ENCODE measurements at regions not wholly inside any gene's neighbourhood (a gene's known extent, or its start where the extent isn't known, plus 50 kb on each side); places are given as distances from the start of the nearest gene placed in this dataset.

DNA sequence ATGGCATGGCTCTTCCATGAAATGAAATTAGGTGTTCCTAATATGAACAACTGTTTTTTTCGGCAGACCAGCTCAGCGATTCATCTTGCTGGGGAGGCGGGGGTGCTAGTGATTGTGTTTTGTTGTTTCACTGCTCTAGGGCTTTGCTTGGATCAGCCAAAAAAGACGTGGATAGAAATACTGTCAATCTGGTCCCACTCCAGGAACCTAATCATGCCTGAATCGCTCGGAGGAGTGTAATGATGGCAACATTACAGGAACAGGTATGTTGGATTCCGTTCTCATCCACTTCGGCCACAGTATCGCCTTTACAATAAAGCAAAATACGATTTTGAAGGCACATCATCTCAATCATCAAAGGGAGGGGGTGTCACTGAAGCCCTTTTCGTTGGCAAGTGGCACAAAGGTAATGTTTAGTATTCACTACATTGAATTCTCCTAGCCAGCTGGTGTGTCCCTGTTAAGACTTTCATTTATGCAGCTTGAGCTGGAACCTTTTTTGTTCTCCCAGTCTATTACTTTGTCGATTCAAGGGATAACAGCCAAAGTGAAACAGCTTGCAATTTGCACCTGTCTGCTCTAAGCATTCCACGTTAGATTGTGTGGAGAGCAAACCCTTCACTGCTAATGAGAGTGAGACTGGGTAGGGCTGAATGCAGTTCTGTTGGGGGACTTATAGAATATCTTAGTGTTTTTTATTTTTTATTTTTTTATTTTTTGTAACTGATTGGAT lies 477.7 kb downstream of the TFAP2A start:
- in situ Hi-C loops (cut with HindIII; ENCODE audit: low pct_ligation_motif_present, low pct_unique_long_range_greater_than_20kb, low sequenced_read_pairs): no loop called here
- no peak for DNase-seq

- DNase-seq: no peak
- in situ Hi-C loops (cut with HindIII; ENCODE audit: low pct_ligation_motif_present, low pct_unique_long_range_greater_than_20kb, low sequenced_read_pairs): no loop called here
These were observed 478.3 kb downstream of the TFAP2A start for GRCh38 chr6:9936551-9936950.

GRCh38 chr6:9933677-9934076 lies 481.2 kb downstream of the TFAP2A start:
- in situ Hi-C loops (cut with HindIII; ENCODE audit: low pct_ligation_motif_present, low pct_unique_long_range_greater_than_20kb, low sequenced_read_pairs): no loop called here
- DNase-seq: no peak

- no peak for DNase-seq
- in situ Hi-C loops (cut with HindIII; ENCODE audit: low pct_ligation_motif_present, low pct_unique_long_range_greater_than_20kb, low sequenced_read_pairs): no loop called here
These were observed 487.6 kb downstream of the TFAP2A start for GRCh38 chr6:9927275-9927674.

- in situ Hi-C loops (cut with HindIII; ENCODE audit: low pct_ligation_motif_present, low pct_unique_long_range_greater_than_20kb, low sequenced_read_pairs): no loop called here
- DNase-seq: no peak
These were observed 489.9 kb downstream of the TFAP2A start for GRCh38 chr6:9924971-9925370.

DNA sequence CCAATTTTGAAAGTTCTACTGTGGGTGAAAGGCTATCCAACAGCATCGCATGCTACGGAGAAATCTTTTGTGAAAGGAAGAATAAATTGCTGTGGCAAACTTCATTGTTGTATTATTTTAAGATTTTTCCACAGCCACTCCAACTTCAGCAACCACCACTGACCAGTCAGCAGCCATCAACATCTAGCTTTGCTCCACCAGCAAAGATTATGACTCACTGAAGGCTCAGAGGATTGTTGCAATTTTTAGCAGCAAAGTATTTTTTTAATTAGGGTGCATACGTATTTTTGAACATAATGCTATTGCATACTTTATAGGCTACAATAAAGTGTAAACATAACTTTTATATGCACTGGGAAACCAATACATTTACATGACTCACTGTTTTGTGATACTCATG lies 493.5 kb downstream of the TFAP2A start:
- no peak for DNase-seq
- in situ Hi-C loops (cut with HindIII; ENCODE audit: low pct_ligation_motif_present, low pct_unique_long_range_greater_than_20kb, low sequenced_read_pairs): no loop called here

GRCh38 chr6:9914951-9915350 lies 499.9 kb downstream of the TFAP2A start:
- in situ Hi-C loops (cut with HindIII; ENCODE audit: low pct_ligation_motif_present, low pct_unique_long_range_greater_than_20kb, low sequenced_read_pairs): no loop called here
- peak; percentile 26 for DNase-seq

DNA sequence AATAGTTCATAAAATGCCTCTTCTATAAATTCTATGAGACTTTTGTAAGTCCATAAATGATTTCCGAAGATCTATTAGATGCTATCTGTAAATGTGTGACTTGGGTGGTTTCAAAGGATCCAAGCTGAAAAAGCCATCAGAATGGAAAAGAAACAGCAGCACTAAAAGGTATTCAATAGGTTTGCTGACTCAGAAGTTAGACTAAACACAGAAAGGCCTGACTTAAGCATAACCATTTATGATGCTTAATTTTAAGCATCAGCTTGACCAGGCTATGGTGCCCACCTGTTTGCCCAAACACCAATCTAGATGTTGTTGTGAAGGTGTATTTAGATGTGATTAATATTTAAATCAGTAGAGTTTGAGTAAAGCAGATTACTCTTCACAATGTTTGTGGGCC lies 513.5 kb downstream of the TFAP2A start:
- no peak for DNase-seq
- in situ Hi-C loops (cut with HindIII; ENCODE audit: low pct_ligation_motif_present, low pct_unique_long_range_greater_than_20kb, low sequenced_read_pairs): no loop called here

- DNase-seq: no peak
- in situ Hi-C loops (cut with HindIII; ENCODE audit: low pct_ligation_motif_present, low pct_unique_long_range_greater_than_20kb, low sequenced_read_pairs): no loop called here
These were observed 518.1 kb downstream of the TFAP2A start for GRCh38 chr6:9896806-9897205.

DNA sequence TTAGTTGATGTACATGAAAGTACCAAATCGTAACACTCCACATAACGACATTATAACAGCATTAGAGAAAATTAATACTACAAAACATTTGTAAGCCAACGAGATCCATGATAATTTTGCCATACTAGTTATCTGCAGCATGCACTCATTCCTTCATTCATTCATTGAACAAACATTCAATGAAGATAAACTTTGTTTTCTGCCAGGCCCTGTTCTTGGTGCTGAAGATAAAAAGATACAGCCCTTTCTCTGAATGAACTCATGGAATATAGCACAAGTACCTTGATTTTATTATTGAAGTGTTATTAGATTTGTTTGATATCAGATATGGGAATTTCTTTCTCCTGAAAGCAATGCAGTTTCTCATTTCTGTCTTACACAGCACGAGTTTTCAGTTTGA lies 524.0 kb downstream of the TFAP2A start:
- DNase-seq: no peak
- in situ Hi-C loops (cut with HindIII; ENCODE audit: low pct_ligation_motif_present, low pct_unique_long_range_greater_than_20kb, low sequenced_read_pairs): no loop called here

DNA sequence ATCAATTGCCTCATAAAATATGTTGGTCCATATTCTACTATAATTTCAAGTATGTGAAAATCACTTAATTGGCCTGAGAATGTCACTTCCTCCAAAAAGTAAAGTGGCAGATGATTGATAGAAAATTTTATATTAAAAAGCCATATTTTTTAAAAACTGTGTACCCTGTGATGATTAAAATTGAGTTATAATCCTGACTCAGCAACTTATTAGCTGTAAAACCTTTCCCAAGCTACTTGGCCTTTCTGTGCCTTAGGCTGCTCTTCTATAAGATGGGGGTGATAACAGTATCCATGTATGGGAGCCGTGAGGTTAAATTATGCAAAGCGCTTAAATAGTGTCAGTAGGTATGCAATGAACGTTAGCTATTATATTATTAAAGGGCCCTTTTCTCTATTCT lies 524.4 kb downstream of the TFAP2A start:
- in situ Hi-C loops (cut with HindIII; ENCODE audit: low pct_ligation_motif_present, low pct_unique_long_range_greater_than_20kb, low sequenced_read_pairs): no loop called here
- no peak for DNase-seq

DNA sequence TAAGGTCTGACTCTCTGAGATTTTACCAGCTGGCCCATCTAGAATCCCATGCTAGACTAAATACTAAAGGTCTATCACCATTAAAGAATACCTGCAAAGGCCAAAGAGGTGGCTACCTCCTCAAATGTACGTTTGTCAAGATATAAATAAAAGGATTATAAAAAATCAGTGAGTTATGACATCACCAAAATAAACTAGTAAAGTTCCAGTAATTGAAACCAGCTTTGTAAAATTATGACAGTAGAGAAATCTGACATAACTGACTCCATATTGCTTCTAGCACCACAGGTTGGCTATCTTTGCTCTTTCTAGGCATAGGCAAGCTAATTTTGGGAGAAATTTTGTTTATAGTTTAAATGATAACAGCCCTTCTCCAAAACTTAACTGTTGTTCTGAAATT lies 536.3 kb downstream of the TFAP2A start:
- DNase-seq: no peak
- in situ Hi-C loops (cut with HindIII; ENCODE audit: low pct_ligation_motif_present, low pct_unique_long_range_greater_than_20kb, low sequenced_read_pairs): no loop called here

DNA sequence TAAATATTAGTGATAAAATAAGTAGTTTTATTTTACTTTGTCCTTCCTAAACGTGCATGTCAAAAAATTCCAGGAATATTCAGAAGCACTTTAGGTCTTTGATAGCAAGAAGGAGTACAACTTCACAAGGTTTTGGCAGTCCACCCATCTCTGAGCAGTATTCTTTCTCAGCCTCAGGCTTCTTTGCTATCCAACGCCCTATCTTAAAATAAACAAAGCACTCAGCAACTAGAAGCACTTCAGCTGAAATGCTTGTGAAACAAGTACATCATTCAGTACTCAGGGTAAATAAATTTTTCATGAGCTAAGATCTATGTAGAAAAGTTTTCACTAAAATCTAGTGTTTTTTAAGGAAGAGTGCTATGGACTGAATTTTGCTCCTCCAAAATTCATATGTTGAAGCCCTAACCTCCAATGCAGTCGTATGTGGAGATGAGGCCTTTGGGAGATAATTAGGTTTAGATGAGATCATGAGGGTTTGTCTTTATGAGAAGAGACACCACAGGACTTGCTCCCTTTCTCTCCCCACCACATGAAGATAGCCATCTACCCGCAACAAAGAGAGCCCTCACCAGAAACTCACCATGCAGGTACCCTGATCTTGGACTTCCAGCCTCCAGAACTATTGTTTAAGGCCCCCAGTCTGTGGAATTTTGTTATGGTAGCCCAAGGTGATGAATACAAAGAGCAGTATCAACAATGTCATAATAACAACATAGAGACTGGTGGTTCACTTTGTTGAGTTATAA lies 539.1 kb downstream of the TFAP2A start:
- in situ Hi-C loops (cut with HindIII; ENCODE audit: low pct_ligation_motif_present, low pct_unique_long_range_greater_than_20kb, low sequenced_read_pairs): no loop called here
- DNase-seq: no peak

DNA sequence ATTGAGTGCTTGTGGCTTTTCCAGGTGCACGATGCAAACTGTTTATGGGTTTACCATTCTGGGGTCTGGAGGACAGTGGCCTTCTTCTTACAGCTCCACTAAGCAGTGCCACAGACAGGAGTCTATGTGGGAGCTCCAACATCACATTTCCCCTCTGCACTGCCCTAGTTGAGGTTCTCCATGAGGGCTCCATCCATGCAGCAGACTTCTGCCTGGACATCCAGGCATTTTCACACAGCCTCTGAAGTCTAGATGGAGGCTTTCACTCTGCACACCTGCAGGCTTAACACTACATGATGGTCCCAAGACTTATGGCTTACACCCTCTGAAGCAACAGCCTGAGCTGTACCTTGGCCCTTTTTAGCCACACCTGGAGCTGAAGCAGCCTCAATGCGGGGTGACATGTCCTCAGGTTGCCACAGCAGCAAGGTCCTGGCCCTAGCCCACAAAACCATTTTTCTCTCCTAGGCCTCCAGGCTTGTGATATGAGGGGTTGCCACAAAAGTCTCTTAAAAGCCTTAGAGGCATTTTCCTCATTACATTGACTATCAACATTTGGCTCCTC lies 552.2 kb downstream of the TFAP2A start:
- no peak for DNase-seq
- in situ Hi-C loops (cut with HindIII; ENCODE audit: low pct_ligation_motif_present, low pct_unique_long_range_greater_than_20kb, low sequenced_read_pairs): no loop called here

DNA sequence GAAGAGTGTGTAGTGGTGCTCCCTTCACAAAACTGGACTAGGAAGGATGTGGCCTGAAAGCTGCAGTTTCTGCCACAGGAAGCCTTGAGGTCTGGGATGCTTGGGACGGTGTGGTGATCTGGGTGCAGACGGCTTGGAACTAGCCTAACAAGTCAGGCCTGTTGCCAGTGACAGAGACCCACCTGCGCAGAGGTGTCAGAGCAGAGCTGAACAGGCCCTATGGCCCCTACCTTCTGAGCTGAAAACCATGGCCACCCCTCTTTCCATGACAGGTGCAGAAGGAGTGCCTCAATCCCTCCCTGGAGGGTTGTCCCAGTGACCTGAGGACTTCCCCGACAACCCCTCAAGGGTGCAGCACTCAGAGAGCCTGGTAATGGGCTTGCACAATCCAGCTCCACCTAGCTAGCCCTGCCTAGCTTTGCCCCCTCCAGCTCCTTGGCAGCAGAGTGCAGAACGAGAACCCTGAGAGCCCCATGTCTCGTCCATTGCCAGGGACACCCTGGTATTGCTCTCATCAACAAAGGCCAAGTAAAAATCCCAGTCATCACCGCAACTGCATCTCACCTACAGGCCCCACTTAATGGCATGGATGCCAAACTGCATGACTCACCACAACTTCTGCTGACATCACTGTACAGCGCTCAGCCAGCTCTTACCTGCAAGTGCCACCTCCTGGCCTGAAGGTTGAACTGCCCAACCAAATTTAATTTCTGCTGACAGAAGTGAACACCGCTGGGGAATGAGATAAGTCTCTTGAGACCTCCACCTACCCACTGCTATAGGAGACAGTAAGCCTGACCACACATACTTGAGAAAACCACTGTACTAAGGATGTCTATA lies 563.1 kb downstream of the TFAP2A start:
- in situ Hi-C loops (cut with HindIII; ENCODE audit: low pct_ligation_motif_present, low pct_unique_long_range_greater_than_20kb, low sequenced_read_pairs): no loop called here

DNA sequence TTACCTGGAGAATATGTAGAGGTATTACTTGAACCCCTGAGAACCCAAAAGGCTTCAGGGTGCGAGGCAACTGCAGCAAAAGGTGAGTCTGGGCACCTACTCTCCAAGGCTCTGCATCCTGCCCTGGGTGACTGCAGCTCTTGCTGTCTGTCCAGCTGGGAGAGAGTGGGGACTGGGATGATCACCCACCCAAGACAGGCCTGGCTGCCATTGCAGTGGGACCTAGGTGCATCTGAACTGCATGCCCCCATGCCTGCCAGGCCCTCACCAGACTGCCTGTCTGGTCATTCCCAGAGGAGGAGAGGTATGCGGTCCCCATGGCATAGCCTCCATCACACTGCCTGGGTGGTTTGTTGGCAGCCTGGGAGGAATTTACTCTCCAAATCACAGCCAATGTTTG lies 563.9 kb downstream of the TFAP2A start:
- DNase-seq: no peak
- in situ Hi-C loops (cut with HindIII; ENCODE audit: low pct_ligation_motif_present, low pct_unique_long_range_greater_than_20kb, low sequenced_read_pairs): no loop called here

More for the DNA sequence above, 563.1 kb downstream of the TFAP2A start:
- peak; percentile 41 for DNase-seq

- in situ Hi-C loops (cut with HindIII; ENCODE audit: low pct_ligation_motif_present, low pct_unique_long_range_greater_than_20kb, low sequenced_read_pairs): no loop called here
- DNase-seq: no peak
These were observed 566.8 kb downstream of the TFAP2A start for GRCh38 chr6:9848094-9848493.

DNA sequence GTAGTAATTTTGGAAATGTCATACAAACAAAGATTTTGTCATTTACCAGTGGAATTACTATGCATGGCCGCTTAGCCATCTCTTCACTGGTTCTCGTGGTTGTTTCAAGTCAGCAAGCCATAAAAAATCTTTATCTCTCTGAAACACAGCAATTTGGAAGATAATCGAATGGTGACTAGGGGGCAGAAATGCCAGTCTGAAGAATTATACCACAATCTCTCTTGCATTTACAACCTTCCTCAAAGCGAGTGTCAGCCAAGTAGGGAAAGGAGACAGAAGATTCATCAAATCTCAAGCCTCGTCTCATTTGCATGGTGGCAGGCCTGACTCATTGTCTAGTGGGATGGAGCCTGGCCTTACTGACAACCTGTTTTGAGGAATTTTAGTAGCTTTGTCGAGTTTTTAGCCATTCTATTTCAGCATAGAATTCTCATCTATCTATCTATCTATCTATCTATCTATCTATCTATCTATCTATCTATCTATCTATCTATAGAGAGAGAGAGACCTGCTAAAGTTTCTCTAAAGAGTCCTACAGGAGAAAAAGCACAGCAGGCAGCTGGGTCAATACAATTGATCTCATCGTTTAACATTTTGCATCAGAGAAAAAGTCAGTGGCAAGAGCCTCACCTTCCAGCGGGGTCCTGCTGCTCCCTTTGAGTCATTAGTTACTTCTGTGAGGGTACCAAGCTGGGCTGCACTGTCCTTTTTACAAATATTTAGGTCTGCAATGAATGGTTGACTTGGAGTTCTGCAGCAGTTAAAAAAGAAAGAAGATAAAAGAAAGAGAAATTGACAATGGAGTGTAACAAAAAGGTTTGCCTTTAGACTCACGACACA lies 572.8 kb downstream of the TFAP2A start:
- in situ Hi-C loops (cut with HindIII; ENCODE audit: low pct_ligation_motif_present, low pct_unique_long_range_greater_than_20kb, low sequenced_read_pairs): no loop called here
- DNase-seq: no peak
